HG03571 (cell line): ENCODE measurements at regions not wholly inside any gene's neighbourhood (a gene's known extent, or its start where the extent isn't known, plus 50 kb on each side); places are given as distances from the start of the nearest gene placed in this dataset.
"Not testable (repeated sequence)": the region's sequence is repeated elsewhere in the genome, so short reads cannot be mapped to it uniquely, and the experiment has no call there.

Experiments used
- ATAC-seq: cut with Tn5 transposase; IDR thresholded peaks from one replicate; pipeline ENCODE4 v1.9.1; 2021; ENCODE audit not compliant: unreplicated experiment

DNA sequence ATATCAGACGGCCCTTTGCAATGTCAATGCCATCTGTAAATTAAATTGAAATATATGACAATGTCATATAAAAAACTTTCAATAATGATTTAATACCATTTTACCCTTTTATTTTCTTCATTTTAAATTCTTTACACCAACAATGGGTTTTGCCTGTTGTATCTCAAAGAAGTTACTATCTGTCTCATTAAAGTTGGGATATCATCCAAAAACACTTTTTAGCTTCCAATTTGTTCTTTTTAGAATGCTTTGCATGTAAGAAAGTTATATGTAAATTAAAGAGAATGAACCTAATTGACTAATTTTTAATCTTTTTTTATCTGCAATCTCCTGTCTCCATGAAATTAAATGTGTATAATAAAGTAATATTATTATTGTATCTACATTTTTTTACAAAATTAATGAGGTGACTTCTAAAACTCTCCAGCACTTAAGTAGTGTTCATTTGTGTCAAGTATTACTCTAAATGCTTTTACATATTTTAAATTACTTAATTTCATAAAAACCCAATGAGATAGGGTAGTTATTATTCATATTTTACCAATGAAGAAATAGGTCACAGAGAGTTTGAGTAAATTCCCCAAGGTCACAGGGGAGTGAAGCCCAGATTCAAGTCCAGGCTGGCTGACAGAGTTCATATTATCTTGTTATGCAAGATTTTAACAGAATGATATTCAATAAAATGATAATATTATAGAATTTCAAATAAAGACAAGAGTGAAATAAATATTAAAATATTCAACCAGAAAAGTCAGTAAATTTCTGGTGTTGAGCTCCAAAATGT is 673.0 kb upstream of the FLRT2 start:
- ATAC-seq, result no peak

DNA sequence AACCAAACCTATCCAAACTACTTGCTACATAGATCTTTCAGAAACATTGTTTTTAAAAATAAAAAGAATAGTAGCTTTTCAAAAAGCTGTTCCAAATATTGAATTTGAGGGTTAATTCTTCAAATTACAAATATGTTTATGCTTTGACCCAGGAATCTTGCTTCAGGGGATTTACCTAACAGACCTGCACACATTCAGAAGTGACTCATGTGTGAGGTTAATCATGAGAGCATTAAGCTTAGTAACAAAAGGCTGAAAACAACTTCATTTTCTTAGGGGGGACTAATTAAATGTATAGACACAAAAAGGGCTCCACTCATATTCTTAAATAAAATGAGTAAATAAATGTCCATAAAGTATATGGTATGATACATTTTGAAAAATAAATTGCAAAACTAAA is 672.4 kb upstream of the FLRT2 start:
- no peak for ATAC-seq

DNA sequence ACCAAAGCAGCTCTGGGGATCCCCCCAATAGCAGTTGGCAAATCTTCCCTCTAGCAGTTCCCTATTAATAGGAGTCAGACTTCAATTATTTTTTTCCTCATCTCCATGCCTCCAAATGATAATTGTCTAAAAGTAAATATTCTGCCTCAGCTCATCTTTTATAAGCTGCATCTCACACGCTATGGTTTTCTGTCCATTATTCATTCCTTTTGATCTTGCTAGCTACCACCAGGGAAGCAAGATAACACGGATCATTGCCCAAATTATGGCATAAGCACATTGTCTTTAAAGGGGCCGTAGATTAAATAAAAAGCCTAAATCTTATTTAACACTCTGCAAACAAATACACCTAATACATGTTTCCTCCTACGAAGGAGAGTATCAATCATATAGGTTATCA is 670.8 kb upstream of the FLRT2 start:
- ATAC-seq, result no peak

DNA sequence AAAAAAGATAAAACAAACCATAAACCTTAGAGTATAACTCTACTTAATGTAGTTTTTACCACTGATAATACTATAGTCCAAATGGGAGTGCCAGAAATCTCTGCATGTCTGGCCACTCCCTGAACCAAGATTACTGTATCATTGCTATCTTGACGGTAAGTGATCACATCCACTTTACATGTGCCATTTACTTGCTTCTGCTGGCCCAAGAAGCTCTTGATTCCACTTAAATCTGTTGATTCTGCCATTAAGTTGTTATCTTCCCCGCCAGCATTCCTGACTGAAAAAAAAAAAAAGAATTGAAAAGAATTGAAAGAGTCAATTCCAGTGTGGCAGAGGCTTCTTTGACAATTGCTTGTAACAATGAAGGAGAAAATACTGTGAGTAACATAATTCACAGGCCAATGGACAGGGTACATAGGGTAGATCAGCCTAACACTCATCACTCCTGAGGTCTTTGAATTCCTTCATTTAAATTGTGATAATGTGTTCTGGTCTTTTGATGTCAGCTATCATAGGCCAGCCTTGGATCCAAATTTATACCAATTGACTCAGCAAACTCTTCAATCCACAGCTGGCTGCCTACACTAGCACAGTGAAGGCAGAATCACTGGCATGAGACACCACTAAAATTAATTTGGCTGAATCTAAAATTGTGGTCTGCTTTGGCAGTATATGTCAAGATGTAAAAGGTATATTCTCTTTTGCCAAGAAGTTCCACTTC is 665.2 kb upstream of the FLRT2 start:
- ATAC-seq, result no peak

DNA sequence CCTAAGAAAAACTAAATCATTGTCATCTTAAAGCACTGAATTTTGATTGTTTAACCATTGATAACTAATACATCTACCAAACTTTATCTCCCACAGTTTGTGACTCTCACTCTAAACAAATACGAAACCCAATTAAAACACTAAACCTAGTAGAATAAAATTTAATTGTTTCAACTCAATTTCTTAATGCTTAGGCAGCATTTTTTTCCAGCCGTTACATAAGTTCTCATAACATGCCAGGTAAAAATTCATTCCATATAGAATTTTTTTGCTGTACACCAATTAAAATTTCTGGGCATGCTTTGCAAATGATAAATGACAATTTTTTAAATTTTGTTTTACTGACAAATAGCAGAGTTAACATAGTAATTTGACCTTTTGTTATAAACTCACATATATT is 658.2 kb upstream of the FLRT2 start:
- no peak for ATAC-seq

DNA sequence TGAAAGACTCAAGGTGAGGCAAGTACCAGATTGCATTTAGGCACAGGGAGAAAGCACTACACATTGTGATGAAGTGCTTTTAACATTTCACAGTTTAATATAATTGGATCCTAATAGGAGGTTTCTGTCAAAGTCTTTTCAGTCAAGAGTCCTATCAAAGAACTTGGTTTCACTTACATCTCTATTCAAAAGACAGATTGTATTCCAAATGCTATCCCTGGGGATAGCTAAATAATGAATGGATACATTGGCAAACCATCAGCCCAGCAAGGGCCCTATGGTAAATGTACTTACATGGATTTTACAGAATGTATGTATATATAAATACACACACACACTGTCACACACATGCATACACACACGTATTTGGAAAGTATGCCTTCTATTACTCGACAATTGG is 655.5 kb upstream of the FLRT2 start:
- ATAC-seq, result no peak

DNA sequence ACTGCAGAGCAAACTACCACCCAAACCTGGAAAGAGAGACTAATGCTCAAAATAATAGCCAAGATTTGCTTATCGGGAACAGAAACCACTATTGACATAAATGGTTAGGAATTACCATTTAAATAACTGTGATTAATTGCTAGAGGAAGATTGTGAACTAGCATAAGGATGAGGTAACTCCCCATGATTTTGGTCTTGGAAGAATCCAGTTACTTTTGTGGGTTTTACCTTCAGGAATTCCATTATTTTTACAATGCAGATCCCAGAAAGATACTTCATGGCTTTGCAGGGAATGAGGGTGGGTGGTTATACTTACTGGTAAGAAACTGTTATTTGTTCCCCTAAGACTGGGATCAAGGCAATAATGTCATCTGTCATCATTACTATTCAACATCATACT is 652.9 kb upstream of the FLRT2 start:
- no peak for ATAC-seq

DNA sequence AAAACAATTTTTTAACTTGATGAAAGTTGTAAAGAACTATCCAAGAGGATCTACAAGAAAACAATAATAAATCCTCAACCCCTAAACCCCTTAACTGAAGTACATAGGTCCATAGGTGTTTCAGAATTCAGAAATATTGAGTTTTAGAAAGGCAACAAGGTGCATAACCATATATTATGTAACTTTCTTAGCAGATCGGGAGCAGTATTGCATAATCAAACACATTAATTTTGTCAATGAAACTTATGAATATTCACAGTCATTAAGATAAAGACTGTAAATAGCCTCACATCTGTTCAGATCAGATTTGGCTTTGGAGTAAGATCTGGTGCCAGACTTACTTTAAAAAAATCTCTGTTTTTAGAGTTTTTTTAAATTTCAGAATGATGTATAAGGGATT is 647.1 kb upstream of the FLRT2 start:
- no peak for ATAC-seq

DNA sequence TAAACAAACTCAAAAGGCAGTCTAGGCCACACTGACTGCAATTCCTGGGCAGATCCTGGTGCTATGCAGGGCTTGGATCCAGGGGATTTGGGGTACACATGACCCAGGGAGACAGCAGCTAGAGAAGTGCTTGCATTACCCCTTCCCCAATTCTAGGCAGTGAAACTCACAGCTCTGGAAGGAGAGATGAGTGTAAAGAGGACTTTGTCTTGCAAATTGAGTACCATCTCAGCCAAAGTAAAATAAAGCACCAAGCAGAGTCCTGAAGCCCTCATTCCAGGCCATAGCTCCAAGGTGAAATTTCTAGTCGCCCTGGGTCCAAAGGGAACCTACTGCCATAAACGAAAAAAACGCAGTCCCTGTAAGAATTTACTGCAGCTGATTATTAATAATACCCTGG is 644.9 kb upstream of the FLRT2 start:
- no peak for ATAC-seq

DNA sequence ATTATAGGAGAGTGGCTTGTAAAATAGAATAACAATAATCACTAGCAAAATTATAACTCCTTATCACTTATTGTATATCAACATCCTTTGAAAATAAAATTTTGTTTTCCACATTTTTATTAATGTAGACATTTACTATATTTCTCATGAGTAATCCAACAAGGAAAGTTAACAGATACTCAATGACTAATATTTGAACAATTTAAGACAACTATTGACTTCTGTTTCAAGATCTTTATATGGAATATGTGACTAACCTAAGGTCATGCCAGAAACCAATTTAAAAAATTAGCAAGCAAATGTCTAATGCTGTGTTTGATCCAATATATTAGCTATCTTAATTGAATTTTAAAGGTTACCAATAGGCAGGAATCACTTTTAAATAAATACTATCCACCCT is 638.5 kb upstream of the FLRT2 start:
- ATAC-seq, result no peak

DNA sequence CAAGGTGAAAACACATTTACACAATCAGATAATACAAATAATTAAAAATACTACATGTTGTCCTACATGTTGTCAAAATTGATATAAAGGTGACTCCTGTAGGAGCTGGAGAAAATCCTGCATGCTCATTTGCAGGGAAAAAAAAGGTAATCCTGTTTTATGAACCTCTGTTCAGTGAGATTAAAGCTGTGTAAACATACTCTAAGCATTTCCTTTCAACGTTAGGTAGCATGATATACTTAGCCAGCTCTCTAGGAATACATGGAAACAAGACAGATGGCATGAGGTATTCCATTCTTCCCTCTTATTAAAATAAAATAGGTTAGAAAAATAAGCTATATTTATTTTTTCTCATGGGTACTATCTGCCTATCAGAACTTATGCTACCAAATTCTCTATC is 635.7 kb upstream of the FLRT2 start:
- no peak for ATAC-seq

DNA sequence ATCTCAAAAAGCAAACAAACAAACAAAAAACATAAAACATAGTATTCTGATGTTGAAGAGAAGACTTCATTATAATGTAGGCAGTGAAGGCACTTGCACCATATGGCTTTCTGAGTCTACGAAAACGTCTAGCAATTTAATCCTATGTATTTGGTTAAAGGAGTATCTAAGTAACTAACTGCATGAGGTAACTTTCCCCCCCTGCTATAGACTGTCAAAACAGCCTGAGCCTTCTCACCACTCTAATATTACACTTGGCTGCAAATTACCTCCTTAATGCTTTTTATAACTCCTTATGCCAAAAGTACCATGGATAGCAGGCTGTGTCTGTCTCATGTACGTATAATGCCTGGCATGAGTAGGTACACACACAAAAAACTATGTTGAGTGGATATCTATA is 607.6 kb upstream of the FLRT2 start:
- no peak for ATAC-seq

DNA sequence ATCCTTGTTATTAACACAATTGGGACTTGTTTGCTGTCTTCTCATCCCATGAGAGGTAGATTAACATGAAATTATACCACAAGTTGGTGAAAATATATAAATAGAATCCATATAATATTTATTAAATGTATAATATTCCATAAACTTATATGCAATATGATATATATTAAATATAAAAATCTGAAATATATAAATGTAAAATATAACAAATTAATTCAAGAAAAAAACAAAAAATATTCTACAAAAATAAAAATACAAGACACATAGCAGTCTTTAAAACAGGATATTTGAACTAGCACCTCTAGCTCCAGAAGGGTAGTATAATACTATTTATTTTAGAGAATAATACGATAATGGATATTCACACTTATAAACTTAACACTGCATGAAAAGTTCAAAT is 603.3 kb upstream of the FLRT2 start:
- no peak for ATAC-seq

DNA sequence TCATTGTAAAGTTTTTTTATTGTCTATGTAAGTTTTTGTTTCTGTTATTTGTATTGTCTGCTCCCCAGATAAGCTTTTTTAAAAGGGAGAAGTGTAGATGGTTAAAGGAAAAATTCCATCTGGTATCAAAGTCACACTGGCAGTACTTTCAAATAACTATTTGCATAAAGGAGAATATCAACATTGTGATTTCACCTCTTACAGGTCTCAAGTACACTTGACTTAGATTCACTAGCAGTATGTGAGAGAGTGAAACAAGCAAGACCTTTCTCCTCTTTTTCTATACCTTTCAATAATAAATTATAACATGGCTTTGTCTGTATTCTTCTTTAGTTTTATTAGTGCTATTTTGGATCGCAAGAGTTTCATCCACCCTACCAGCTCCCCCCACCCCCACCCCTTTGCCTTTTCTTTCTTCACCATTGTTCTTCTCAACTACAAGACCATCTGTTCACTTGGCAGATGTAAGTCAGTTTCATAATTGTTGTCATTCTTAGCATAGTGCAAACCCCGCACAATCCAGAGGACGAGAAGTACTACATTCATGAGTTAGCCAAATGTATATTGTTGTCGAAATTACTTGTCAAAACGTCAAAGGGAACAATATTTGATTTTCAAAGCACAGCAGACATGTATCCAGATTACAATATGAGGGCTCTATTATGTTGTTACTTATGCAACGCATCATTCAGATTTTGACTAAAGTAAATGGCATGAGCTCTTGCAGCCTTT is 602.7 kb upstream of the FLRT2 start:
- no peak for ATAC-seq

DNA sequence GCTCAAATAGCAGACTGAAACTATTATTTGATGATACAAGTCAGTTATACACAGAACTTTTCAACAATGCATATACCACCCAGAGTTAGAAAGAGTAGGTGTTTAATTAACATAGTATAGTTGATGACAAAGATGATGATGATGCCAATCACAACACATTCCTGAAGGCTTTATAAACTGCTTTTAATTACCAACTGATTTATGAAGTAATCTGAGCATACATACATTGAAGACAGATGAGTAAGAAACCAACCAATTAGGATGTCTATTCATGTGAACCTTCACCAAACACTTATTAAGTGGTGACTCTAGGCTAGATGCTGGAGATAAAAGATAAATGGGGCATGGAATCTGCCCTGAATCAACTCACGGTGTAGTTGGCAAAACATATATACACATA is 600.9 kb upstream of the FLRT2 start:
- no peak for ATAC-seq

DNA sequence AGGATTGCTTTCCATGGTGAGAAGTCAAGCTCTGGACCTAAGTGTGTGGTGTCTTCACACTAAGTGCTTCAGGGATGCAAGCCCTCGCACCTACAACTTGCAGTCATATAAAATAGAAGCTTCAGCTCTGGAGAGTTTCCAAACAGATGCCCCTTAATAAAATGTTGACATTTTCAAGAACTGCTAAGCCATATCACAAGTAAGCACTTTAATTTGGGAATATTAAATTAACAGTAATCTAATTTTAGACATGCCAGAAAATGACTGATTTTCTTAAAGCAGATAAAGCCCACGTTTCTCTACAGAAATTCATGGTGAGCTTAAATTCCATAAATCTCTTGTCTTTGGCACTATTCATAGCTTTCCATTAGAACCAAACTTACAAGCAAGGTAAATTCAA is 600.1 kb upstream of the FLRT2 start:
- no peak for ATAC-seq

DNA sequence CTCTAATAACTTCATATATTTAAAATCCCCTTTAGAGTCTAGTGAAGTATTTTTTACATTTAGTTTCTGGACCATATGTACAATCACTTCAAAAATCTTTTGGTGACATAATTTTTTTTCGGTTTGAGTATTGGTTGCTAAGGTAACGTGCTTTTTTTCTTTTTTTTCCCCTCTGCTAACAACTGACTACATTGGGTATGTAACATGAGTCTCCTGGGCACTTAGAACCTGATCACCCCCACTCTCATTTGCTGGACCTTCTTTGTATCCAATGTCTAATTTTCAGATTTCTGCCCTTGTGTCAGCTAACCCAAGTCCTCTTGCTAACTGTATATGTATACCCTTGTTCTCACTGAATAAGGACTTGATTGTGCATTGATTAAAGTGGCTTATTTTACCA is 592.9 kb upstream of the FLRT2 start:
- no peak for ATAC-seq

DNA sequence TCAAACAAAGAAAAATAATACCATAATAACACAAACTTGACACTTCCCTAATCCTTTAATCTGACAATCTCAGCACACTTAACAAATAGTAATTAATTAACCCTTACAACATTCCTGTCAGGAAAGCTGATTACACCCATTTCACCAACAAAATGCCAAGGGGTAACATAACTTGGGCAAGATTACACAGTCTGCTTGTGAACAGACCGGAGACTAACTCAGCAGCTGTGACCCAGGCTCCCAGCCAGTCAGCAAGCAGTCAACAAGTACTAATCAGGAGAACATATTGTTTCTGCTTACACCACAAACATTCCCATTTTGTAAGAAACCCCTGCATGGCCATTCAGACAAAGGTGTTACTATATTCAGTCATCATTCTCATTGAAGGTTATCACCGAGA is 592.5 kb upstream of the FLRT2 start:
- ATAC-seq, result no peak

DNA sequence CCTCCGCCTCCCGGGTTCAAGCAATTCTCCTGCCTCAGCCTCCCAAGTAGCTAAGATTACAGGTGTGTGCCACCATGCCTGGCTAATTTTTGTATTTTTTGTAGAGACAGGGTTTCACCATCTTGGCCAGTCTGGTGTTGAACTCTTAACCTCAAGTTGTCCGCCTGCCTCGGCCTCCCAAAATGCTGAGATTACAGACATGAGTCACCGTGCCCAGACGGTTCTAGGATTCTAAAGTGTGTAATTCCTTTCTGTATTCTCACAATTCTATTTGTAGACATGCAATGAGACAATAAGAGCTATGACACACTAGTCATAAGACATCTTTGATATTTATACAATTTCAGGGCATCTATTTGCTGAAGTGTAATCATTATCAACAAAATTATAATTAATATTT is 585.0 kb upstream of the FLRT2 start:
- ATAC-seq, result not testable (repeated sequence)

DNA sequence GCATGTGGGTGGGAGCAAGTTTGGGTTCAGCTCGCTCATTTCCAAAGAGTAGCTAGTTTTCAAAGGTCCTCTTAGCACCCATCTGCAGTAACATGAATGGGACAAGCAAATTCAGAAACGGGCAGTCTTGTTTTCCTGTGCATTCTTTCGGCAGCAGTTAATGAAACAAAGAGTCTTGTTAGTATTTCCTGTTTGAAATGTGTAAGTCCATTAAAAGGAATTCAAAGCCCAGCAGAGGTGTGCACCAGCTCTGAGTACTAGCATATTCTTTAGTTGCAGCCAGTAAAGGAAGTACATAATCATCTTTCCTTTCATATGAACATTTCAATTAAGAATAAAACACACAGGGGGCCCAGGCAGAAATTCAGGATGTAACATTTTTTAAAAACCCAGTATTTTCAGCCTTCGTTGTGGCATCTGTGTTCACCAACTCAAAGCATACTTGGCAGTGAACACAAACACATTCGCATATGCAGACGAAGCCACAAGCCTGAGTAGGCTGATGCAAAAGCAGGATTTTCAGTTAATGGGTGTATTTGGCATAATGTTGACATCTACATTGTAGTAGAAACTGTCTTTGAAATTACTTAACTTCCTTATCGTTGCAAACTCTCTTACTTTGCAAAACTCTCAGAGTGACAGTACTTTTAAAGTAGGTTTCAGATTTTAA is 570.0 kb upstream of the FLRT2 start:
- no peak for ATAC-seq

DNA sequence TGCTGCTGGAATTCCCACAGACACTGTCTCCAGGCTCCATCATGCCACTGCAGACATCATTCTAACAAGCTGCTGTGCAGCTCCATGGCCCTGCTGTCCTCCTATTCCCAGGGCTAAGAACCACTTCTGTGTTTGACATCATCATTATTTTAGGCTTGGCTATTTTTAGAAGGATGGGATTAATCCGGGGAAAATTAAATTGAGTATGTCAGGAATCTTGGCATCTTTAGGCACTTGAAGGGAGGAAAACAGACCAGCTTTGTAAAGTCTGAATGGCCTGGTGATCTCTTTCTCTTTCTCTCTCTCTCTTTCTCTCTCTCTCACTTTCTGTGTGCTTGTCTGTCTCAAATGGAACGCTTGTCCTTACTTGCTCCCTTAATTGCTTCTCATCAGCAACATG is 568.3 kb upstream of the FLRT2 start:
- ATAC-seq, result no peak

DNA sequence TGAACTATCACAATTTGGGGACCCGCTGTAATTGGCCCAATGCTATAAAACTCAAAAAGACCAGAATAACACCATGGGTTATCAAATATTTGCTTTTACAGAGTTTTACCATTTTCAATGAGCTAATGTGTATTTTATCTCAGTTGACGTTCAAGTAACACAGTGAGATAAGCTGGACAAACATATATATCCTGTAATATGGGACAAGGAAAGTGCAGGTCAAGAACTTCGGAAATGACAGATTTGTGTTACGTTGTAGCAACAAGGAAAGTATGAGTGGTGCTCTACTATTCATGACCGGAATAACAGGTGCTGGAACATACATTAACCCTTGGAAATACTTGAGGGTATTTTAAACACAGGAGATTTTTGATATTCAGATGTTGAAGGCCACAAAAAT is 566.4 kb upstream of the FLRT2 start:
- no peak for ATAC-seq
